Right atrium auricular region (tissue), 2 donors: ENCODE measurements at regions not wholly inside any gene's neighbourhood (a gene's known extent, or its start where the extent isn't known, plus 50 kb on each side); places are given as distances from the start of the nearest gene placed in this dataset.

Source experiments
- DNase-seq: peaks from one replicate; pipeline ENCODE4 v3.0.0-alpha.2; 2019; ENCODE audit warnings: low spot score
- H3K27ac ChIP-seq, 2 donors: fragments of 200-600 bp; sonication (generic); 1 replicate in 1 of 2; 2 replicates in 1 of 2; pipeline ENCODE4 v1.5.1; 2016 to 2019
- H3K27me3 ChIP-seq, 2 donors: fragments of 200-600 bp; sonication (generic); one replicate each; pipeline versions ENCODE4 v1.5.1 to v1.6.0; 2017 to 2019
- H3K36me3 ChIP-seq: fragments of 200-600 bp; sonication (generic); one replicate; pipeline ENCODE4 v1.5.1; 2016
- H3K4me1 ChIP-seq, 2 donors: fragments of 200-600 bp; sonication (generic); one replicate each; pipeline versions ENCODE4 v1.5.1 to v1.6.0; 2017 to 2019
- H3K4me3 ChIP-seq, 2 donors: fragments of 200-600 bp; sonication (generic); 1 replicate in 1 of 2; 2 replicates in 1 of 2; pipeline ENCODE4 v1.5.1; 2017 to 2019; ENCODE audit warnings: mild to moderate bottlenecking in 1 of 2, moderate library complexity in 1 of 2
- H3K9me3 ChIP-seq, 2 donors: fragments of 200-600 bp; sonication (generic); one replicate each; pipeline ENCODE4 v1.5.1; 2019
- CTCF ChIP-seq, 2 donors: fragments of 200-600 bp; sonication (generic); IDR thresholded peaks; one replicate each; pipeline ENCODE4 v1.5.1; 2019; ENCODE audit warnings: antibody characterized with exemption in 2 of 2

DNA sequence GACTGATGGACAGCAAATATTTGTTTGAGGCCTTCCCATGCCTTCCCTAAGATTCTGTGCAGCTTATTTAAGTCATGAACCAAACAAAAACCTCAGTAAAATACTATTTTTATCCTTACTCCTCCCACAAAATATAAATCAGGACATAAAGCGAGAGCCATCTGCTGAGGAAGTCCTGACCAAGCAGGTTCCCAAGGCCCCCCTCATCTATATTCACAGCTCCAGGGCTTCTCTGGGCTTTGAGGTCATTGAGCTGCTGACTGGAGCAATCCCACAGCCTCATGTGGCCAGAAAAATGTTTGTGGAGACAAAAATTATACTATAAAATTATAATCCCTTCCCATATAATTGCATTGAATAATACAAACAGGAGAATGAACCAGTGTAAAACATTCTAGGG is 846.2 kb downstream of the ADGRL2 start:
- H3K4me1 ChIP-seq = no peaks in the 10 kb centered on the region
- no peaks in the 10 kb centered on the region for H3K9me3 ChIP-seq
- DNase-seq = no peak
- H3K4me3 ChIP-seq = no peak overlapping the region
- no peak overlapping the region for H3K27ac ChIP-seq
- no peak for TF ChIP-seq CTCF (IDR thresholded peaks at IDR 0.05)
- no peaks in the 10 kb centered on the region for H3K27me3 ChIP-seq
- no peaks in the 10 kb centered on the region for H3K36me3 ChIP-seq

- Histone ChIP-seq H3K4me1 (no peaks in the 10 kb centered on the region), H3K4me3 (no peak overlapping the region), H3K27ac (no peak overlapping the region), H3K9me3 (no peaks in the 10 kb centered on the region), H3K27me3 (no peaks in the 10 kb centered on the region), H3K36me3 (no peaks in the 10 kb centered on the region)
- DNase-seq = no peak
- TF ChIP-seq CTCF (IDR thresholded peaks at IDR 0.05) = no peak
Measured at GRCh38 chr1:82646336-82646735, 845.6 kb downstream of the ADGRL2 start.

DNA sequence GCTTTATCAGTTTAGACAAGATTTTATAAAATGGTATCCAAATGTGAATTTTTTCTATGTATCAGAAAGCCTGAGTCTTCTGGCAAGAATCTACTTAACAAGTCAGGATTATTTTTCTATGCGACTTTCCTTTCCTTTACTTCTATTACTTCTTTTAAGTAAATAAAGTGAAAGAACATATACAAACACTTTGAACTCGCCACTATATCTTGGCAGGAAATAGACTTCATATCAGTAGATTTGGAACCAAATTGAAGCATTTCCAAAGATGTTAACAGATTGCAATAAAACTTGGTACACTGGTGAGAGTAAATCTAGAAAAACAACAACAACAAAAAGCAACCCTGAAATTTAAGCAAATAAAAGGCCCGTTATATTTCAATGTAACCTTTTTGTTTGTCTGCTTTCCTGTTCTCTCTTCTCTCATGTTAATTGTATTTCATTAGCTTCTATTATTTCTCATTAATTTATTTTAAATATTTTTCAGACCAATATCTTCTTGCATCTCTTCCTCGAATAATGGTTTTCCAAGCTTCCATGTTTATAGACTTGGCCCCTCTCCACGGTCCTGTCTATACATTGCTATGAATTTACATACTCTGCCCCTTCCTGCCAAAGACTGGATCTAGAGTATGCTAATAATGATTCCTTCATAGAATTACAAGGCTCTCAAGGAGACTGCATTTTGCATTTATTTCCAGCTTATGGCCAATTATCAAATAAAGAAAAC is 843.6 kb downstream of the ADGRL2 start:
- no peak overlapping the region for H3K27ac ChIP-seq
- no peak for TF ChIP-seq CTCF (IDR thresholded peaks at IDR 0.05)
- DNase-seq = no peak
- H3K27me3 ChIP-seq = no peaks in the 10 kb centered on the region
- H3K4me3 ChIP-seq = no peak overlapping the region
- no peaks in the 10 kb centered on the region for H3K36me3 ChIP-seq
- no peaks in the 10 kb centered on the region for H3K4me1 ChIP-seq
- H3K9me3 ChIP-seq = no peaks in the 10 kb centered on the region

- Histone ChIP-seq H3K4me1 (no peaks in the 10 kb centered on the region), H3K27me3 (no peaks in the 10 kb centered on the region), H3K27ac (no peak overlapping the region), H3K9me3 (no peaks in the 10 kb centered on the region), H3K36me3 (no peaks in the 10 kb centered on the region), H3K4me3 (no peak overlapping the region)
- no peak for DNase-seq
- TF ChIP-seq CTCF (IDR thresholded peaks at IDR 0.05) = no peak
Measured at GRCh38 chr1:82640352-82640751, 839.6 kb downstream of the ADGRL2 start.

- no peak for TF ChIP-seq CTCF (IDR thresholded peaks at IDR 0.05)
- no peak overlapping the region for H3K4me3 ChIP-seq
- H3K27ac ChIP-seq = no peak overlapping the region
- no peaks in the 10 kb centered on the region for H3K27me3 ChIP-seq
- H3K36me3 ChIP-seq = no peaks in the 10 kb centered on the region
- H3K4me1 ChIP-seq = no peaks in the 10 kb centered on the region
- DNase-seq = no peak
- H3K9me3 ChIP-seq = no peaks in the 10 kb centered on the region
Measured at GRCh38 chr1:82634266-82634665, 833.5 kb downstream of the ADGRL2 start.

DNA sequence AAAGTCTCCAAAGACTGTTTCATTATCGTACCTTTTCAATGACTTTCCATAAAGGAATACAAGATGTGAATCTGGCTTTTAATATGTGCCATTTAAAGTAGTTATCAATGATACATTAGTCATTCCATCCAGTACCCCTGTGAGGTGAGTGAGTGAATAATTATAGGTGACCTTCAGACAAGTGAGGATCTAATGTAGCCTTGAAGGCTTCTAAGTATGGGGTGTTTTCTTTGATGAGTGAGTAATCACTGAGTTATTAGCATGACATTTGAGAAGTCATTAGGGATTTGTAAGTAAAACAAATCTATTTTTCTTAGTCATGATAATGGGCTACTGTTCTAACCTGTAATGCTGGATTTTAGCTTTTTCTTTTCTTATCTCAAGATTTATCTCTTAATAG is 831.4 kb downstream of the ADGRL2 start:
- H3K4me1 ChIP-seq = no peaks in the 10 kb centered on the region
- no peaks in the 10 kb centered on the region for H3K9me3 ChIP-seq
- no peak overlapping the region for H3K27ac ChIP-seq
- DNase-seq = no peak
- no peaks in the 10 kb centered on the region for H3K36me3 ChIP-seq
- no peak for TF ChIP-seq CTCF (IDR thresholded peaks at IDR 0.05)
- no peak overlapping the region for H3K4me3 ChIP-seq
- H3K27me3 ChIP-seq = no peaks in the 10 kb centered on the region
